ENCODE measurements at regions not wholly inside any gene's neighbourhood (a gene's known extent, or its start where the extent isn't known, plus 50 kb on each side); places are given as distances from the start of the nearest gene placed in this dataset.

- no peak for DNase-seq (ENCODE audit: low spot score in 2 of 2)
- intact Hi-C loops (cut with DNase I; ENCODE audit: low total_unique reads) = no loop called here
- TF ChIP-seq CTCF (IDR thresholded peaks at IDR 0.05) (no peak), POLR2A (IDR thresholded peaks at IDR 0.05) (no peak)
- no peak overlapping the region for H3K4me3 ChIP-seq (ENCODE audit: low read depth, poor library complexity, severe bottlenecking)
- WGBS, 2 donors = 82 to 83% methylated on average over 6 of the region's 6 CpGs
These were observed 197.5 kb downstream of the BCR start for GRCh38 chr22:23377767-23378166.

GRCh38 chr22:23376256-23376655 is 195.9 kb downstream of the BCR start:
- H3K4me3 ChIP-seq (ENCODE audit: low read depth, poor library complexity, severe bottlenecking) = no peak overlapping the region
- TF ChIP-seq CTCF (IDR thresholded peaks at IDR 0.05) (no peak), POLR2A (IDR thresholded peaks at IDR 0.05) (no peak)
- 69 to 78% methylated on average over 5 to 6 of the region's 6 CpGs for WGBS, 2 donors
- peak in 1 of 2 donors; percentile 76 for DNase-seq (ENCODE audit: low spot score in 2 of 2)
- intact Hi-C loops (cut with DNase I; ENCODE audit: low total_unique reads) = no loop called here

- intact Hi-C loops (cut with DNase I; ENCODE audit: low total_unique reads) = no loop called here
- DNase-seq (ENCODE audit: low spot score in 2 of 2) = peak in 1 of 2 donors; percentile 77
- WGBS, 2 donors = 71 to 79% methylated on average over 14 of the region's 14 CpGs
- no peak overlapping the region for H3K4me3 ChIP-seq (ENCODE audit: low read depth, poor library complexity, severe bottlenecking)
- no peak for TF ChIP-seq CTCF (IDR thresholded peaks at IDR 0.05)
- no peak for TF ChIP-seq POLR2A (IDR thresholded peaks at IDR 0.05)
These were observed 194.9 kb downstream of the BCR start for GRCh38 chr22:23375031-23375827.

- TF ChIP-seq POLR2A (IDR thresholded peaks at IDR 0.05) (no peak), CTCF (IDR thresholded peaks at IDR 0.05) (no peak)
- intact Hi-C loops (cut with DNase I; ENCODE audit: low total_unique reads) = no loop called here
- H3K4me3 ChIP-seq (ENCODE audit: low read depth, poor library complexity, severe bottlenecking) = no peak overlapping the region
- 85 to 89% methylated on average over 9 of the region's 9 CpGs for WGBS, 2 donors
- peak in 1 of 2 donors; percentile 61 for DNase-seq (ENCODE audit: low spot score in 2 of 2)
These were observed 193.3 kb downstream of the BCR start for GRCh38 chr22:23373601-23374000.

- 54 to 73% methylated on average over 8 of the region's 8 CpGs for WGBS, 2 donors
- peak in 1 of 2 donors; percentile 52 for DNase-seq (ENCODE audit: low spot score in 2 of 2)
- TF ChIP-seq POLR2A (IDR thresholded peaks at IDR 0.05) (no peak), CTCF (IDR thresholded peaks at IDR 0.05) (no peak)
- H3K4me3 ChIP-seq (ENCODE audit: low read depth, poor library complexity, severe bottlenecking) = no peak overlapping the region
- intact Hi-C loops (cut with DNase I; ENCODE audit: low total_unique reads) = no loop called here
These were observed 189.9 kb downstream of the BCR start for GRCh38 chr22:23370251-23370650.

Measured in lower leg skin (tissue), 4 donors.